GM12873 (cell line): ENCODE measurements at regions not wholly inside any gene's neighbourhood (a gene's known extent, or its start where the extent isn't known, plus 50 kb on each side); places are given as distances from the start of the nearest gene placed in this dataset.

Experiments
- TF ChIP-seq, protein P1 (sequence below): IDR thresholded peaks from 2 replicates; pipeline ENCODE4 v1.5.1; 2012; ENCODE audit warnings: low read depth, mild to moderate bottlenecking, moderate library complexity, low read length, control low read depth; ENCODE audit not compliant: insufficient read depth; ENCODE audit errors: missing control alignments

DNA sequence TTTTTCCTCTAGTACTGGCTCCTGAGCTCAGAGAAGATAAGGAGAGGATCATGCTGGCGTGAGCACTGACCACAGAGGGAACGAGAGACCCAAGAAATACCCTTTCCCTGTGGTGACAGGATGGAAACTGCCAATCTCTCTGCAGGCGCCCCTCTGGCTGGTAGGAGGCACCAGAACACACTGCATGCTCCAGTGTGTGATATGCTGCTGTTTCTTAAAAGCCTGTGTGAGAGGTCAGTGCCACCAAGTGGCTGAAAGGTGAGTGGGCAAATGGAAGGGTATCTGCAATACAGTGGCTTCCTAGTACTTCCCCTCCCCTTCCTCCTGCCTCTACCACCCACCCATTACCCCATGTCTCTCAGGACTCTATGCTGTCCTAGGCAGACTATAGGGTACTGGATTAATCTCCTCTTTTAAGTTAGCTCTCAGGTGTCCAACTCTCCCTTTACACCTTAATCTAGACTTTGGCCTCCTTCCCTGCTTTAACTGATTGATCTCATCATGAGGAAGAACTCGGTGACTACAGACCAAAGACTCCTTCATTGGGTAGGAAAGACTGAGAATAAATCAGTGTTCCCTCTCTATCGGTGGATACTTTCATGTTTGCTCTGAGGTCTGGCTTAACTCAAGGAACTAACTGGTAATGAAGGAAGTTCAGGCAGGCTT lies 283.6 kb downstream of the ADRA2A start:
- TF ChIP-seq, protein P1, sequence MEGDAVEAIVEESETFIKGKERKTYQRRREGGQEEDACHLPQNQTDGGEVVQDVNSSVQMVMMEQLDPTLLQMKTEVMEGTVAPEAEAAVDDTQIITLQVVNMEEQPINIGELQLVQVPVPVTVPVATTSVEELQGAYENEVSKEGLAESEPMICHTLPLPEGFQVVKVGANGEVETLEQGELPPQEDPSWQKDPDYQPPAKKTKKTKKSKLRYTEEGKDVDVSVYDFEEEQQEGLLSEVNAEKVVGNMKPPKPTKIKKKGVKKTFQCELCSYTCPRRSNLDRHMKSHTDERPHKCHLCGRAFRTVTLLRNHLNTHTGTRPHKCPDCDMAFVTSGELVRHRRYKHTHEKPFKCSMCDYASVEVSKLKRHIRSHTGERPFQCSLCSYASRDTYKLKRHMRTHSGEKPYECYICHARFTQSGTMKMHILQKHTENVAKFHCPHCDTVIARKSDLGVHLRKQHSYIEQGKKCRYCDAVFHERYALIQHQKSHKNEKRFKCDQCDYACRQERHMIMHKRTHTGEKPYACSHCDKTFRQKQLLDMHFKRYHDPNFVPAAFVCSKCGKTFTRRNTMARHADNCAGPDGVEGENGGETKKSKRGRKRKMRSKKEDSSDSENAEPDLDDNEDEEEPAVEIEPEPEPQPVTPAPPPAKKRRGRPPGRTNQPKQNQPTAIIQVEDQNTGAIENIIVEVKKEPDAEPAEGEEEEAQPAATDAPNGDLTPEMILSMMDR = peak; percentile 77

DNA sequence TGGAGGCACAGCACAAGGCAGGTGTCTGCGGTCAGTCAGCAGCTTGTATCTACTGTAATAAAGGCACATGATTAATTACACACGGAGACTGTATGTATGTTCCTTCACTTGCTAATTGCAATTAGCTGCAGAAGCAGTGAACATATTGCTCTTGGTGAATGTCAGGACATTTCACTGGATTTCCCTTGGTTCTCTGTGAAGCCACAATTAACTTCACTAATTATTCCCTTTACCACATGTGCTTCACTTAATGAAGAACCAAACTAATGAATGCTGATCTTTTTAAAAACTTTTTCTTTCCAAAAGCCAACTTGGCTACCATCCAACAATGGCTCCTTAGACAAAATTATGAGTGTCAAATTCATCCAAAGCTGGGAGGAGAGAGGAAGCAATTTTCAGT lies 290.7 kb downstream of the ADRA2A start:
- TF ChIP-seq, protein P1 = no peak

DNA sequence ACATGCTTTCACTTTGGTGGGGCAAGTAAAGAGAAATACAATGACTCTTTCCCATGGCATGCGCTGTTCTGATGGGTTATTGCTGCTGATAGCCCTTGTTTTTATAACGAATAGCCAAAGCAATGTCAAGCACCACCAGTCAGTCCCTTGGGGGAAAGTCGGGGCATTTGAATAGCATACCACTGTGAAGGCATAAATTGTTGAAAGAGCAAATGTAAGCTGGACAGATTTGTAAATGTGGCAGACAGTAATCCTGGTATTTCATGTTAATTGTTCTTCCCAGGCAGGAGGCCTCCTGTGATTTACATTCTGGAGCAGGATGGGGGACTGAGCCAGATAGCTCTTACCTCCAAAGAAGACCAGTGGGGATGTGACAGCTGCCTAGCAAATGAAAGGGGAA lies 293.3 kb downstream of the ADRA2A start:
- TF ChIP-seq, protein P1 = no peak

DNA sequence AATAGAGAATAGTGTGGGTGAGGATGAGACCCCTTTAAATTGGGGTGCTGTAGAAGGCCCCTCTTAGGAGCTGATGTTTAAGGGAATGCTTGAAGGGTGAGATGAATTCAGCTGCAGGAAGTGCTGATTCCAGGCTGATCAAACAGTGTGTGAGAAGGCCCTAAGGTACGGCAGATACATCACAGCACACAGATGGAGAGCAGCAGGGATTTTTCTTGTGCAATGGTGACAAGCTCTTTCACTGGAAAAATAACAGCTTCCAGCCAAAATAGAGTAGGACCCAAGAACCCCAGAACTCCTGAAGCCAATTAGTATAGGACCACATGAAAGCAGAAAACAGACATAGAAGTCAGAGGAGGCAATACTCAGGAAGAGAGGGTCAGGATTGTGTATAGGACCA lies 296.9 kb downstream of the ADRA2A start:
- TF ChIP-seq, protein P1 = no peak

DNA sequence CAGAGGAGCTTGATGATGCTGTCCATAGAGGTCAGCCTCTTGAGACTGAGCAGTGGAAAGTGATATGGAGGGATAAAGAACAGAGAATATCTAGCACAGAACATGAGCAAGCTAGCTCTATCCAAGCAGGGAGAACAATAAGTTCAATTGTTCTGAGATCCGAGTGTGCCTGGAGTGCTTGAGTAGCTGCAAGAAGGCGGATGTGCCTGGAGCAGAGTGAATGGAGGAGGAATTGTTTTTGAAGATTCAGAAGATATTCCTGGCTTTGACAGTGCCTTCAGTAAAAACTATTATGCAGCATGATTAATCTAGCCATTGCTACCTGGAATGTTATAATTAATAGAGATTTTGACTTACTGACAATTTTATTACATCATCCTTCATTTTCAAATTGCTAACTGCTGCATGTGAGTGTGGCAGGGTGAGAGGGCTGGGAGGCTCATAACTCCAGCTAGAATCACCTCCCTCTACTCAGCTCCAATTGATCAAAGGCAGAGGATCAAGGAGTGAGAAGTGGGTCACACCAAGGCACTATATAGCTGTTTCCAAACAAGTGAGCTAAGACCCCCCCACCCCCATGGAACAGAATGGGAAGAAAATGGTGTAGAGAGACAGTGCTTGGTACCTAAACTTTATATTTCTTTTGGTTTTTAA lies 302.8 kb downstream of the ADRA2A start:
- TF ChIP-seq, protein P1 = no peak

DNA sequence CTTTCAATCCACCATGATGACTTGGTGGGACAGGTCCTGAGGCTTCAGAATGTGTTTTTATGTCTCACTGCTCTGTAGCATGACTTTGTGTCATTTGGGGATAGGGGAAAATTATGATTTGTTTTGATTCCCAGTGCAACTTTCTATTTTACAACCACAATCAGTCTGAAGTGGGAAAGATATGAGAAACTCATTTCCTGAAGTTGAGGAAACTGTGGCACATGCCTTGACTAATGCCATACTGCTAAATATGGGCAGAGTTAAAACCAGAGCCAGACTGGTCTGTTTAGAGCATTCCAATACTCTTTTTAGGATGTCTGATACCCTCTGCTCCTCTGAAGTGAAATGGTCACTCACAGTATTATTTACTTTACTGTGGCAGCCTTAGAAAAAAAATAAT lies 307.7 kb downstream of the ADRA2A start:
- TF ChIP-seq, protein P1 = no peak

DNA sequence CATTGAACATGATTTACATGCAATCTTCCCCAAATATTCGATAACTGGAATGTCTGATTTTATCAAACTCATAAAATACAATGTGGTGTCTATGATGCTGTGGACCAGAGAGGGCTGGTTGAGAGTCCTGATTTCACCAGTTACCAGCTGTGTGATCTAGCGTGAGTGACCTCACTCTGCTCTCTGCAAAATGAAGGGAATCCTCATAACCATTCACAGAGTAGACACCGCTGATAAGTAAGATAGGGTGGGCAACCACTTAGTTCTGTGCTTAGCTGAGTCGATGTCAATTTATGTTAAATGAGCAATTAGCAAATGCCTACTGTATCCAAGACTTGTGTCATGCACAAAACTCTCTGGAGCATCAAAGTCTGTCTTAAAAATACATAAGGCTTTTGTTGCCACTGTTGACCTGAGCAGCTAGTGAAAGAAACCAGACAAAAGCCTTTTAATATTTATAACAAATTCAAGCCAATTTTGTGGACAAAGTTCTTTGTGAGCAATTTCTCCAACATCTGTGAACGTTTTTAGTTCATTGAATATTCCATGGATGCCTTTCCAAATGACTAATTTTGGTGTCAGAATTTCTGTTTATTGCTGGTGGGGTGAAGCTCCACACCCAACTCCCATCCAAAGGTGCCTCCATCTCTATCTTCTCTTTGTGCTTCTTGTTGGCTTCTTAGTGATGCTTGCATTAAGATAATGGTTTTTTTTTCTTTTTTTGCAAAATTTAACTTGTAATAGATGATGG lies 314.2 kb downstream of the ADRA2A start:
- TF ChIP-seq, protein P1 = no peak
